ENCODE measurements at regions not wholly inside any gene's neighbourhood (a gene's known extent, or its start where the extent isn't known, plus 50 kb on each side); places are given as distances from the start of the nearest gene placed in this dataset.

DNA sequence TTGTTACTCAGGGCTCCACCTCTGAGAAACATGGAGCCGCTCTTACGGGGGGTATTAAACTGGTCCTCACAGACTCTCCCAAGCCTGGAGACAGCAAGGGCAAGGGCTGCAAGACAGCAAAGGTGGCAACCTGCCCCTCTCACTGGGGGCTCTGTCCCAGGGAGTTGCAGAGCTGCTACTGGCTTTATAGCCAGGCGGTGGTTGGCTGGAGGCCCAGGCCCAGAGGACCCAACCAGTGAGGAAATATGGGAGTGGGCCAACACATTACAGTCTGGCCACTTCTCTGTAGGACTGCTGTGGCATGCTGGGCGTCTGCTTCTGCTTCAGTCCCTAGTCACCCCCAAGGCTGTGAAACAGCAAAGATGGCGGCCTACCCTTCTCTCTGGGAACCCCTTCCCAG is 597.2 kb downstream of the LRRC70 start:
- DNase-seq, result no peak

DNA sequence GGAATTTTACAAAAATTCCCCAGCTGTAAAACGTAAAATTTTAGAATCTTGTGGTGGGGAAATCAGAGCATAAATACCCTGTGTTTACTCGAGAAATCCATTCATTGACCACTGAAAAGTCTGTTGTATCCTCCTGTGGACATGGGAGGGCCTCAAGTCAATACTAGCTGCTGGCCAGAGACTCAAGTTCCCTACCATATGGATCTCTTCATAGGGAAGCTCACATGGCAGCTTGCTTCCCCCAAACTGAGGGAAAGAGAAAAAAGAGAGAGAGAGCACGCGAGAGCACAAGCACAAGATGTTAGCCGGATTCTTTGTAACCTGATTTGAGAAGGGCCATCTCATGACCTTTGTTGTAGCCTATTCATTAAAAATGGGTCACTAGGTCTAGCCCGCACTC is 591.9 kb downstream of the LRRC70 start:
- DNase-seq, result no peak

- DNase-seq, result no peak
These were observed 586.4 kb downstream of the LRRC70 start for GRCh38 chr5:63164838-63165535.

- no peak for DNase-seq
These were observed 585.7 kb downstream of the LRRC70 start for GRCh38 chr5:63164339-63164738.

DNA sequence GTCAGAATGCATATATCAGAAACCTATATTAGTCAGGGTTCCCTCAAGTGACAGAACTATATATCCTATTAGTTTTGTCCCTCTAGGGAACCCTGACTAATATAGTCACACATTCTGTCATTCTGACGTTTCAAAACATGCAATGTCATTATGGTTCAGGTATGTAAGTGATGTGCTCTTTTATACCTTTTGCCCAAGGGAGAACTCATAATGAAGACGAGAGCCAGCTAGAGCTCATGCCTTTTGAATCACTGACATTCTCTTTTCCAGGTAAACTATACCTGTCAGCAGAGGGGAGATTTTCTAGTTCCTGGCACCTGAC is 576.7 kb downstream of the LRRC70 start:
- DNase-seq, result no peak

DNA sequence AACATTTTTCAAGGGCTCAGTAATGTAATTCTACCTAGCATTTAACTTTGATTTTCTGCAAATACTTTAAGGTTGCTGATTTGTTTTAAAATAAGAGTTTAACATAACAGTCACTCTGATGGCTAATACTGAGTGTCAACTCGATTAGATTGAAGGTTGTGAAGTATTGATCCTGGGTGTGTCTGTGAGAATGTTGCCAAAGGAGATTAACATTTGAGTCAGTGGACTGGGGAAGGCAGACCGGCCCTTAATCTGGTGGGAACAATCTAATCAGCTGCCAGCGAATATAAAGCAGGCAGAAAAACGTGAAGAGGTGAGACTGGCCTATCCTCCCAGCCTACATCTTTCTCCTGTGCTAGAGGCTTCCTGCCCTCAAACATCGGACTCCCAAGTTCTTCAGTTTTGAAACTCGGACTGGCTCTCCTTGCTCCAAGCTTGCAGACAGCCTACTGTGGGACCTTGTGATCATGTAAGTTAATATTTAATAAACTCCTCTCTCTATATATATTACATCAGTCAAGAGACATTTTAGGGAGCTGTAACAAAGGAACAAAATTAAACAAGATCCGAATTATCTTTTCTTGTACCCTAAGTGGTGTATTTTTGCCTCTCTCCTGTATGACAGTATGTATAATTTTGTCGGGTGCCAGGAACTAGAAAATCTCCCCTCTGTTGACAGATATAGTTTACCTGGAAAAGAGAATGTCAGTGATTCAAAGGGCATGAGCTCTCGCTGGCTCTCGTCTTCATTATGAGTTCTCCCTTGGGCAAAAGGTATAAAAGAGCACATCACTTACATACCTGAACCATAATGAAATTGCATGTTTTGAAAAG is 576.1 kb downstream of the LRRC70 start:
- no peak for DNase-seq

GRCh38 chr5:63152871-63153270 is 574.3 kb downstream of the LRRC70 start:
- no peak for DNase-seq

DNA sequence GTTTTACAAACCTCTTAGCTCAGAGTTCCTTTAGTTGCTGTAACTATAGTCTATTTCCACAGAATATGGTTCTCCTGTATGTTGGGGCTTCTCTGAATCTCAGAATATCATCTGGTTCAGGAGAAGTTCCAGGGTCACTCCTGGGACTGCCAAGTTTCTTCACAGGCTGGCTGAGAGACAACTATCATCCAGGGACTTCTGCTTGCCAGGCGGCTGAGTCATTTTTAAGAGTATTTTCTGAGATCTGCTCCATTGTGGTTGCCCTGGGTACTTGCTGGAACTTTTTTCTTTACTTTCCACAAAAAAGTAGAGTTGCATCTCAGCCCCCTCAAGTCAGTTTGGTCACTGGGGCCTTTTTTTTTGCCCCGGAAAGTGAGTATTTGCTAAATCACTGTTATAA is 566.5 kb downstream of the LRRC70 start:
- DNase-seq, result no peak

- no peak for DNase-seq
These were observed 563.0 kb downstream of the LRRC70 start for GRCh38 chr5:63141591-63141990.

GRCh38 chr5:63135291-63135690 is 556.7 kb downstream of the LRRC70 start:
- DNase-seq, result no peak

DNA sequence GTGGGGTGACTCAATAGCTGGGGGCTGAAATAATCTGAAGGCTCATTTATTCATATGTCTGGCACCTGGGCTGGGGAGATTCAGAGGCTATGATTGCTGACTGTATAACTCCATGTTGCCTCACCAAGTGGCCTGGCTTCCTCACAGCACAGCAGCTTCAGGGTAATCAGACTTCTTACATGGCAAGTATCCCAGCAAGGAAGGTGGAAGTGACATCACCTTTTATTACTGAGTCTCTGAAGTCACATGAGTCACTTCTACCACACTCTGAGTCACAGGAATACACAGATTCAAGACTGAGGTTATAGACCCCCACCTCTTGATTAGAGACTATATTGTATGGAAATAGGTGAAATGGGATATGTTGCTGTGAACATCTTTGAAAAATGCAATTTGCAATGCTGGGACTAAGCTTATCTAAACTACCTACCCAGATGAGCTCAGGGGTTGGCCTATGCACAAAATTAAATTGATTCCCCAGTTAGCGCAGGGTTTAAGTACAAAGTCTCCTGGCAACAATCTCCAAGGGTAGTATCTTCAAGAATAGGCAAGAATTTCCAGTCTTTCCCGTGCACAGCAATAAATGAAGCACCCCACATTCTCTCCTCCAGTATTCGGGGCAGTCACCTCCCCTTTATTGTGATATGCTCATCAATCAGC is 553.1 kb downstream of the LRRC70 start:
- DNase-seq, result peak; percentile 18

DNA sequence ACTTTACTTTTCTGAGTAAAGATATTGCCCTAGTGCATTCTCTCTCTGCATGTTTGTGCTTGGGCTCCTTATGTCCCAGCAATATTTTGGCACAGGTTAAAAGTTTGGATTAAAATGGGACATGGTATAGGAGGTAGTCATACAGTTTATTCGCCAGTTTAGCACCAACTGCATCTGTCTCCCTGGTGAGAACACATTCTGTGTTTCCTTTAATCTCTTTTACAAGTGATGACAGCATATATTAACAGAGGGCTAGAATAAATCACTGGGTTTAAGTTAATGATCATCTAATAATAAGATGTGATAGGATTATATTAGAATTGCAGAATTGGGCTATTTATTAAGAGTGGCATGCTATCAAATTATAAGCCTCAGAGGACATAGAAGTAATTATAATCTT is 550.1 kb downstream of the LRRC70 start:
- DNase-seq, result no peak

DNA sequence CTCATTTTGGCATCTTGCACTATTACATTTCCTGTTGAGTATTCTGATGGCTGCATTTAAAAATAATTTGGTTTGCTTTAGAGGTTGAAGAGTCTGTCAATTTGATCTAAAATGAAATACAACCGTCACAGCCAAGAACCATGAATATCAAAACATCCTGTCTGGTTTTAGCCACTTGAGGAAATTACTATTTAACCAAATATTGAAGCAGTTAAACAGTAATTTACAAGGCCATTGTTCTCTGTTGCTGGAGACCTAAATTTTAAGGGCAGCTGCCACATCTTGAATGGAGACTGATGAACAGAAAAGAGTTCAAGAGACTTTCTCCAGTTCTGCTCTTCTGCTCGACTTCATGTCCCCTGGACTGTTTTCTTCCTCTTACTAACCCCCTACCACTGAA is 549.4 kb downstream of the LRRC70 start:
- DNase-seq, result peak; percentile 52

- DNase-seq, result no peak
These were observed 548.4 kb downstream of the LRRC70 start for GRCh38 chr5:63127054-63127453.

GRCh38 chr5:63125862-63126261 is 547.2 kb downstream of the LRRC70 start:
- peak; percentile 74 for DNase-seq

DNA sequence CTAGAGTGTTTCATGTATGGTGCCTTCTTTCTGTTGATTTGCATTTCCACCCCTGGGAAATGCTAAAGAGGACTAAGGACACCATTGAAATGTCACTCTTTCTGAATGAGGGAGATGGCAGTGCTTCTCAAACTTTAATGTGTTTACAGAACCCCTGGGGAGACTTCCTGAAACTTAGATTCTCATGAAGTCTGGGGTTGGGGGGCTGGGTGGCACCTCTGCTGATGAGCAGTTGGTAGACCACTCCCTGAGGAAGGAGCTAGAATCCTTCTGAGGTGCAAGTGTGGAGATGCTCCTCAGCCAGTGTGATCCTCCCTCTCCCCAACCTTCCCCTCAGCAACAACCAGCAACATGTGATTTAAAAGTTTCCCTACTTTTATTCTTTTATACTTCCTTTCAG is 546.8 kb downstream of the LRRC70 start:
- no peak for DNase-seq

DNA sequence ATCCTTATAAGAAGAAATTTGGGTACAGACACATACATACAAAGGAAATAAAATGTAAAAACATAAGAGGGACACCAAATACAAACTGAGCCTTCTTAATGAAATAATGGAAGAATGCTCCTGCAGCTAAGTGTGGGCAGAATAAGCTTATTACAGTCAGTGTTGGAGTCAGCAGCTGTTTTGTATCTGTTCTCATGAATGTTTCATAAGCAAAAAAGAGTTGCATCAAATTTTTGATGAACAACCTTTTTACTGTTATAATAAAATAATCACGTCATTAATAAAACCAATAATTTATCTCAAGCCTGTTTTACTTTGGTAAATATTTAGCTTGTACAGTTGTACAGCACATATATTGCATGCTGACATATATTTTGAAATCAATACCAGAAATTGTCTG is 545.6 kb downstream of the LRRC70 start:
- DNase-seq, result no peak

- DNase-seq, result no peak
These were observed 542.9 kb downstream of the LRRC70 start for GRCh38 chr5:63121471-63121870.

DNA sequence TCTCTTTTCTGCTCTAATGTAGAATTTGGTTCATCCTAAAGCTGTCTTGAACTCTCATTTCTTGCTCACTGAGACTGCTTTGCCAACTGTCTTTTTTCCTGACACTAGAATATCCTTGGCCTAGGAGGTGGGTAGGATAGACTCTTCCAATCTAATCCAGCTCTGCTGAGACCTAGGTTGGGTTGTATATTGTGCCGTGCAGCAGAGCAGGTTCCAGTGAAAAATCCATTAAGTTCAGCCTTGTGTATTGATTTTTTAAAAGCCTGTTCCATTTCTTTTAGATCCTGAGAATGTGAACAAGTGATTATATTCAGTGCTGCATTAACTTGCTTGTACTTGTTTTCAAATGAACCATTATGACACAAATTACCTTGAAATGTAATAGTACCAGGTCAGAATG is 539.6 kb downstream of the LRRC70 start:
- no peak for DNase-seq

DNA sequence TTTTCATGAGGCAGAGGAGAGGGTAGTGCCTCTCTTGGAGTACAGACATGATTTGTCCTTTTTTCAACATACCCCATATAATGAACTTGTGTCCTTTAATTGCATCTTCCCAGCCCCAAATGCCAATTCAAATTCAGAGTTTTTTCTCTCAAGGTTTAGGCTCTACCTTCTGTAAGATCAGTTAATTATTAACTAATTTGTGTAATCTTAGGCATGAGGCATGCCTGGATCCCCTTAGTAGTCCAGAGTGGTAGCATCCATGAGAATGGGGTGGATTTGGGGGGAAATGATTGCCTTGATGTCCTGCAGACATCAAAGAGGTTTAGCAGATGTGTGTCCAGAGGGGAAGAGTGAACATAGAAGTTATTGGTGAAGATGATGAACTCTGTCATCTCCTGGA is 533.3 kb downstream of the LRRC70 start:
- DNase-seq, result peak; percentile 70

DNA sequence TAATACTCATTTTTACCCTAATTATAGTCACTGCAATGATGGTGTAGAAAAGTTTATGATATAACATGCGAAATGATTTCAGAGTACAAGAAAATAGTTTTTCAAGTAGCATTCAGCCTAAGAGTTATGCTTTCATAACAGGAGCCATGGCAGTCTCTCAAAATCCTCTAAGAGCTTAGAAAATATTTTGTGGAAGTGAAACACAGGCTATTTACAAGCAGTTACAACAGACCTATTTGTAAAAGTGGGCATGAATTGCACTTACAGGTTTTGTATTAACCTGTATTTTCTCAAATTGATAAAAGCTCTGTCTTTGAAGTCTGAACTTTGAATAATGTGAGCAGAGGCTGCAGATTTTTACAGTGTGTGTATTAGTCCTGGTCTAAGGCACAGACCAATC is 523.3 kb downstream of the LRRC70 start:
- DNase-seq, result no peak

GRCh38 chr5:63097286-63097685 is 518.7 kb downstream of the LRRC70 start:
- DNase-seq, result peak; percentile 33

GRCh38 chr5:63094730-63095129 is 516.1 kb downstream of the LRRC70 start:
- DNase-seq, result no peak

GRCh38 chr5:63089147-63089546 is 510.5 kb downstream of the LRRC70 start:
- DNase-seq, result no peak

Data from DMS53 (cell line).